ENCODE measurements at regions not wholly inside any gene's neighbourhood (a gene's known extent, or its start where the extent isn't known, plus 50 kb on each side); places are given as distances from the start of the nearest gene placed in this dataset.
A peak's percentile ranks its signal among the peaks of the same experiment; 100 is the strongest.

GRCh38 chr1:40914927-40915569 is 52.9 kb upstream of the CITED4 start:
- DNase-seq = no peak

GRCh38 chr1:40915581-40915980 is 53.4 kb upstream of the CITED4 start:
- no peak for DNase-seq

DNA sequence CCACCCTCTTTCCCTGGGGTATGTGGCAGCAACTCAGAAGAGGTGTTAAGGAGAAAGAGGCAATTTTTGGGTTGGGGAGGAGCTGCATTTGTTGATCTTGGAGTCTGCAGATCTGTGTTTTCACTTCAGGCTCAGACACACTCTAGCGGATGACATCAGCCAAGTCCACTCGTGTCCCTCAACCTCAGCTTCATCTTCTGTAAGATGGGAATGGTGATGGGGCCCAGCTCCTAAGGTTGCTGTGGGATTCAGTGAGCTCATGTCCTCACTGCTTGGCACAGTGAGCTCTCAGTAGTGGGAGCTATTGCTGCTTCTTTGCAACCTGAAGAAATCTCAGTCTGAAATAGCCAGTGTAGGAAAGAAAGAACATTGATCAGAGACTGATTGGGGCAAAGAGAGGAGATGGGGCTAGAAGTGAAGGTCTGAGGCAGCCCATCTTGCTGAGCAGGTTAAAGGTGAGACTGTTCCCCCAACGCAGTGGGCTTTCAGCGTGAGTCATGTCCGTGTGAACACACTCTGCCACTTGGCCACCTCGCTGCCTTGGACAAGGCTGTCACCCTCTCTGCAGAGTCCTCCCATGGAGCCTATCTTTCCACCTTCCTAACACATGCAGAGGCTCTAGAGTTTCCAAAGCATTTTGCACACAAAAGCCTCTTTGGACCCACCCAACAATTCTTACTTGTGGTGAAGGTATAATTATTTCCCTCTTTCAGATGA is 56.0 kb upstream of the CITED4 start:
- DNase-seq = no peak

DNA sequence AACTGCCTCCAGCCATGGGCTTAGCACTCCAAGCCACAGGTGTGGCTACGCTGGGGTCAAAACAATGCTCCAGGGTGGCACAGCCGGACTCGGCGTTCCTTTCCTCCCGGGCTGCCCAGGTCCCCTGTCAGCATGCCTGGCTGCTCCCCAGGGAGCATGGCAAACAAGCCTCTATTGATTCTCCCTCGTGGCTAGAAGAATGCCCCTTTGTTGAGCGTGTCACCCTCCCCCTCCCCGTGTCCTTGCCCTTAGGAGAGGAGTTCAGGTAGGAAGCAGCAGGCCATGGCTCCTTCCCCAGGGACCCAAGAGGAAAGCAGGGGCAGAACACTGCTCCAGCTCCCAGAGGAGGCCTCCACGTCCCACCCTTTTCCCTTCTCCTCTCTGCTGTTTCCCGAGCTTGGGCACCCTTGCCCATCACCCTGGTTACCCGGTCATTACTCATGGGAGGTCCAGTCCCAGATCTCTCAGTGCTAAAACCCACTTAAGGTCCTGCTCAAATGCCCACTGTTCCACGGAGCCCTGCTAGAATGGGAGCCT is 57.4 kb upstream of the CITED4 start:
- peak; percentile 75 for DNase-seq

DNA sequence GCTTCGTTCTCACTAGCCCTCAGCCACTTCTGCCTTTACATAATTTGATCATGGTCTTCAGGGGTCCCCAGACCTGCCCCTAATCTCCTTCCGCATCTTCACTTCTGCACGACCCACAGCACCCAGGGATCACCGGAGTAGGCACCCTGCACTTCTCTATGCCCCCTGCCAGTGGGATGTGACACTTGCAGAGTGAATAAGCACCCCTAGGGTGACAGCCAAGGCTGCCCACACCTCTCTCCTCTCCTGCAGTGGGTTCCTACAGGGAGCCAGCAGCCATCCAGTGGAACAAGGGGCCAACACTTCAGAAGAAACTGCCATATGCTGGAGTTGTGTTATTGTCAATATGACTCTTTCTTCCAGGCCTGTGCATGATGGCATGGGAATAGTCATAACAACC is 58.0 kb upstream of the CTPS1 start:
- DNase-seq = no peak

GRCh38 chr1:40921981-40922677 is 57.4 kb upstream of the CTPS1 start:
- DNase-seq = no peak

DNA sequence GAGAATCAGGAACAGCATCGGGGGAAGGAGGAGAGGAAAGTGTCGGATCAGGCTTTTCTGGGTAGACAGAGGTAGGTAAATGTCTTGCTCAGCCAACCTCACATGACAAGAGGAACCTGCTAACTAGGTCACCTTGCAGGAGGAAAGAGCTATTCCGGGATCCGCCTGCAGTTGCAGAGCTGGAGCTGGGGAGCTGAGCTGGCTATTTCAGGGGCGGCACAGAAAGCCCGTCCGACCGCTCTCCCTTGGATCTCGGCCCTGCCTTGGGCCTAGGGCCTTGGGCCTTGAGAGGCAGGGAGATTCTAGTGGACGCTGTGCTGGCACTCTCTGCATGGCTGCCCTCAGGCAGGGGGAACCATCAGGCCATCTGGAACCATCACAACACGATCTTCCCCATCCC is 56.5 kb upstream of the CTPS1 start:
- DNase-seq = no peak

- DNase-seq = no peak
Observed at GRCh38 chr1:40923511-40924020, 55.9 kb upstream of the CTPS1 start.

DNA sequence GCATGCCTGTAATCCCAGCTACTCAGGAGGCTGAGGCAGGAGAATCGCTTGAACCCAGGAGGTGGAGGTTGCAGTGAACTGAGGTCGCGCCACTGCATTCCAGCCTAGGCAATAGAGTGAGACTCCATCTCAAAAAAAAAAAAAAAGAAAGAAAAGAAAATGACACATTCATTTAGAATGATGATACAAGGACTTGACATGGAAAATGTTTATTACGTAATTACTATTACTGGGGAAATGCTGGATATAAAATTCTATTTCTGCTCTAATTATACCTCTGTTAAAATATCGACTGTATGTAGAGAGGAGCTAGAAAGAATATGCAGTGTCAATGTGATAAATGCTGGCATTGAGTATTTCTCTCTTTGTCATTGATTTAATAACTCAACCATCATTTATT is 54.7 kb upstream of the CTPS1 start:
- DNase-seq = no peak

DNA sequence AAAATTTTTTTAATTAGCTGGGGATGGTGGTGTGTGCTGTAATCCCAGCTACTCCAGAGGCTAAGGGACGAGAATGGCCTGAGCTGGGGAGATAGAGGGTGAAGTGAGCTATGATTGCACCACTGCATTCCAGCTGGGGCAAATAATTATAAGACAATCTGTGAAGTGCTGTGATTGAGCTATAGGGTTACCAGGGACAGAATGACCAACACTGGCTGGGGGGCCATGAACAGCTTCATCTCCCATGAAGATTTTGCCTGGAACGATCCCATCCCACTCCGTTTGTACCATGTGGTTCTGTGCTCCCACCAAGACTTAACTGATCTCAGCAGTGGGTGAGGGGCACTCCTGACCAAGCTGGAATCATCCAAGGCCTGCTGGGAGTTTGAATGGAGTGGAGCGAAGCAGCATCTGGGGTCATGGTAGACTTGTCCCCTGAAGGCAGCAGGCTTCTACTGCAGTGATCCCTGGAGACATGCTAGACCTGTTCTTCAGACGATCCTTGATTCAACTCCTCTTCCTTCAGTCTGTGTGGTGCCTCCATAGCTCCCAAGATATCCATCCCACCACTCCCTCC is 53.6 kb upstream of the CTPS1 start:
- no peak for DNase-seq

GRCh38 chr1:40926441-40926840 is 53.1 kb upstream of the CTPS1 start:
- DNase-seq = no peak

DNA sequence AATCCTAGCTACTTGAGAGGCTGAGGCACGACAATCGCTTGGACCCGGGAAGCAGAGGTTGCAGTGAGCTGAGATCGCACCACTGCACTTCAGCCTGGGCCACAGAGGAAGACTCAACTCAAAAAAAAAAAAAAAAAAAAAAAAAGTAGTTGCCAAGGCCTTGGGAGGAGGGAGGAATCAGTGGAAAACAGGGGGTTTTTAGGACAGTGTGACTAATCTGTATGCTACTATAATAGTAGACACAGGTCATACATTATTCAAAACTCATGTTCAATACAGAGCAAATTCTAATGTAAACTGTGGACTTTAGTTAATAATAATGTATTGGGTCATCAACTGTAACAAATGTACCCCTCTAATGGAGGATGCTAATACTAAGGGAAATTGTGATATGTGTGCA is 51.7 kb upstream of the CTPS1 start:
- no peak for DNase-seq

- no peak for DNase-seq
Observed at GRCh38 chr1:40928699-40929098, 50.8 kb upstream of the CTPS1 start.

GRCh38 chr1:40929155-40929554 is 50.3 kb upstream of the CTPS1 start:
- DNase-seq = no peak
